COR-L47 (cell line): ENCODE measurements at regions not wholly inside any gene's neighbourhood (a gene's known extent, or its start where the extent isn't known, plus 50 kb on each side); places are given as distances from the start of the nearest gene placed in this dataset.
"Not testable (repeated sequence)": the region's sequence is repeated elsewhere in the genome, so short reads cannot be mapped to it uniquely, and the experiment has no call there.

Experiments used
- DNase-seq: peaks from one replicate; lab custom pipeline; 2025; lab: John Stamatoyannopoulos, UW

DNA sequence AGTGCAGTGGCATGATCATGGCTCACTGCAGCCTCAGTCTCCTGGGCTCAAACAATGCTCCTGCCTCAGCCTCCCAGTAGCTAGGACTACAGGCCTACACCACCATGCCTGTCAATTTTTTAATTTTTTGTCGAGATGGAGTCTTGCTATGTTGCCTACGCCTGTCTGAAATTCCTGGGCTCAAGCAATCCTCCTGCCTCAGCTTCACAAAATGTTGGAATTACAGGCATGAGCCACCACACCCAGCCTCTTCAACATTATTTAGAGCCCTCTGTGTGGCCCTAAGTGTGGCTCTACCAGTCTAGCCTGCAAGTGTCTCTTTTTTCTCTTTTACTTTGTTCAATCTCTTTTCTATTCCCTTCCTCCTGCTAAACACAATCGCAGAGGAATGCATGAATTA, 154.4 kb upstream of the EPB41L4A start:
- DNase-seq, result no peak

DNA sequence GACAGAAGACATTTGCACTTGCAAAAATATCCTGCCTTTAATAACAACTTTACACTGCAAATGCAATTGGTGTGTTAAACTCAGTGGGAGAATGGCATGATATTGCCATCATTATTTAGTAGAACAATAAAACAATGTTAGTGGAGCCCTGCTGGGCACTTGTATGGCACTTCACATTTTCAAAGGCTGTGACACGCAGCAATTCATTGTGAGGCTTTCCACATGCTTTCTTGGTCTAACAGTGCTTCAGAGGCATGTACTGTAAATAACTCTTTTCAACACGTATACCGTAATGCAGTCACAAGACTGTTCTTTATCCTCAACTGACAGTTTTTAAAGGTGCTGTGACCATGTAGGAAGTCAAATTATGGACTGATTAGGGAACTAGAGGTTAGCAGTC, 155.5 kb upstream of the EPB41L4A start:
- DNase-seq, result peak; percentile 45

DNA sequence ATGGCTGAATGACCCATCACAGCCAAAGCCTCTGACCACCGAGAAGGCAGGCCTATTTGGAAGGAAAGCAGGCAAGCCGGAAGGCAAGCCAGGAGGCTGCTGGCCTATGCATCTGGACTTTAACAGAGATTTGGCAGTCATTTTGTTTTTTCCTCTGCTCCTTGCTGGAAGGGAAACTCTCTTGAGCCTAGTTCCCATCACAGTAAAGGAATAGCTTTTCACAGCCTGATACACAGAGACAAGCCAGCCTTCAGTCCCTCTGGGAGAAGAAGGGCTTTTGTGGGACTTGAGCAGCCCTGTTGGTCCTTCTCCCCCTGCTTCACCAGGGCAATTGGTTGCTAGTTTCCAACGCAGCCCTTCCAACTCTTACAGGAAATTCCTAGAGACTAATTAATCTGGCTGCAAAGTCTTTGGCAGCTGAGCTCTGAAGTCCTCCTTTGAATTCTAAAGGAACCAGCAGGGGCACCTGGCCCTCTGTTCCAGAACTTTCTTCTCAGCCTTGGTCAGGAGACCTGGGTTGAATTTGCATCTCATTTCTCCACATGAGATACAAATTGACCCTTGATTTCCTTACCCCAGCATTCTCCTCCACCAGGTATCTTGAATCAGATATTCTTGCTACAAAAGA, 157.3 kb upstream of the EPB41L4A start:
- no peak for DNase-seq

DNA sequence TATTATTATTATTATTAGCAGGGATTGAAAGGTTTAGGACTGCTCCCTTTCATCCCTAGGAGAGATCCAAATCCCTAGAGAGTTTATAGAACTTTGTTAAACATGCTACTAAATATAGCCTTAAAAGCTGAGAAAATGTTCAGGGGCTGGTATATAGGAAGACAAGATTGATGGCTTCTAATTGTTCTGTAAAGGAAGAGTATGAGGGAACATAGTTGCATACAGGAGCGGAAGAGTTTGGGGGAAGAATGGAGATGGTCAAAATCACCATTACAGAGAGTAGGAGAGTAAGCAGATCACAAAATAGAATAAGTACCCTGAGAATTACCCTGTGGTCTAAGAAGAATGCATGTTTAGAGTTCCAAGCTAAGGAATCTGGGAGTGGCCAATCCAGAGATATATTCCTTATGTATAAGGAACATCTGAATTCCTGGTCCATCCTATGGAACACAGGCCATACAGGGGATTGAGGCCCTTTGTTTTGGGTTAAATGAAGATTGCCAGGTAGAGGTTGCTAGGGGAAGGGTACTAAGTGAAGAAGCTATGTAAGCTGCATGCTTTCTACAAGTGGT, 158.0 kb upstream of the APC start:
- no peak for DNase-seq

DNA sequence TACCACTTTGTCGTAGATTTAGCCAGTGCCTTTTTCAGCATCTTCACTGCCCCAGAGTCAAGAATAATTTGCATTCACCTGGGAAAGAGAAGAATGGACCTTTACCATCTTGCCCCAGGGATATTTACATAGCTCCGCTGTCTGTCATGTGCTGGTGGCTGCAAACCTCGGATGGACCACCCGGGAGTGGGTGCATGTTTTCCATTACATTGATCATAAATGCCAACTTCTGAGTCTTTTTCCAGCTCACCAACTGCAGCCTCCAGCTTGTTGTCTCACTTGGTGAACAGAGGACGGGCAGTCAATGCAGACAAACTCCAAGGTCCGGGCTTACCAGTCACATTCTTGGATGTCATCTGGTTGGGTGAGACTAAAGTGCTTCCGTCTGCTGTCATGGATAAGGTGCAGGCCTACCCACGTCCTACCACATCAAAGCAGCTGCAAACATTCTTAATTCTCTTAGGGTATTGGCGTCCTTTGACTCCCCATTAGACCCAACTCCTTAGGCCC, 155.8 kb upstream of the APC start:
- no peak for DNase-seq

DNA sequence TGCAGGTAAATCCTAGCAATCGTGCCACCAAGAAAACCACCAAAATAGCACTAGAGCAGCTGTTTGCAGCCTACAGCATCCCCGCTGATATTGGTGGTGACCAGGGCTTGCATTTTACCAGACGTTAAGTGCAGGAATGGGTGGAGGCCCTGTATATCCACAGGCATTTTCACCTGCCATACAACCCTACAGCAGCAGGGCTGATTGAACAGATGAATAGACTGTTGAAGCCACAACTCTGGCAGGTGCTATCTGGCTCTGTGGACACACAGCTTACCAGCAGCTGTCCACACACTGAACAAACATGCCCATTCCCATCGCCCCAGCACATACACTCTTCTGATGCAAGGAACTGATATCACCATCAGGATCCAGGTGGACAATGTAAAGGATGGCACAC, 154.5 kb upstream of the APC start:
- DNase-seq, result peak; percentile 32

DNA sequence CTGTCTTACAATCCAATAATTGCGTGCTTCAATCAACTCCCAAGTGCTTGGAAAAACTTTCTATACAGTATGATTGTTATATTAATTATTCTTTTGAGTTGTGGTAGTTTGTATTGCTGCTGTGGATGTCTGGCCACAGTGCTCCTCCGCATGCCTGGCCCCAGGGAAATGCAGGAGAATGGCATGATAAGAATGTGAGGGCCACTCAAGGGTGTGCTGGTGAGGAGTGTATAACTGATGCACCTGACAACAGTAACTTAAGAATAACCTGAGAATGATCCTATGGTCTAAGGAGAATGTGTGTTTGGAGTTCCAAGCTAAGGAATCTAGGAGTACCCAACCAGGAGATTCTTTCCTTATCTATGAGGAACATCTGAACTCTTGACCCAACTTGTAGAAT, 152.9 kb upstream of the APC start:
- no peak for DNase-seq

DNA sequence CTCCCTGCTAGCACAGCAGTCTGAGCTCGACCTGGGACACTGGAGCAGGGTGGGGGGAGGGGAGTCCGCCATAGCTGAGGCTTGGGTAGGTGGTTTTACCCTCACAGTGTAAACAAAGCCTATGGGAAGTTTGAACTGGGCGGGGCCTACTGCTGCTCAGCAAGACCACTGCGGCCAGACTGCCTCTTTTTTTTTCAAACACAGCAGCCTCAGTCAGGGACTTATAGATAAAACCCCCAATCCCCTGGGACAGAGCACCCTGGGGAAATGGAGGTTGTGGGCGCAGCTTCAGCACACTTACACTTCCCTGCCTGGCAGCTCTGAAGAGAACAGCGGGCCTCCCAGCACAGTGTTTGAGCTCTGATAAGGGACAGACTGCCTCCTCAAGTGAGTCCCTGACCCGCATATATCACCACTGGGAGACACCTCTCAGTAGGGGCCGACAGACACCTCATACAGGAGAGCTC, 151.1 kb upstream of the APC start:
- no peak for DNase-seq

DNA sequence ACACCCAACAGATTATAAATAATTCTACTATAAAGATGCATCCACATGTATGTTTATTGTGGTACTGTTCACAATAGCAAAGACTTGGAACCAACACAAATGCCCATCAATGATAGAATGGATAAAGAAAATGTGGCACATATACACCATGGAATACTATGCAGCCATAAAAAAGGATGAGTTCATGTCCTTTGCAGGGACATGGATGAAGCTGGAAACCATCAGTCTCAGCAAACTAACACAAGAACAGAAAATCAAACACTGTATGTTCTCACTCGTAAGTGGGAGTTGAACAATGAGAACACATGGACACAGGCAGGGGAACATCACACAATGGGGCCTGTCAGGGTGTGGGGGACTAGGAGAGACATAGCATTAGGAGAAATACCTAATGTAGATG, 146.8 kb upstream of the APC start:
- DNase-seq, result not testable (repeated sequence)

DNA sequence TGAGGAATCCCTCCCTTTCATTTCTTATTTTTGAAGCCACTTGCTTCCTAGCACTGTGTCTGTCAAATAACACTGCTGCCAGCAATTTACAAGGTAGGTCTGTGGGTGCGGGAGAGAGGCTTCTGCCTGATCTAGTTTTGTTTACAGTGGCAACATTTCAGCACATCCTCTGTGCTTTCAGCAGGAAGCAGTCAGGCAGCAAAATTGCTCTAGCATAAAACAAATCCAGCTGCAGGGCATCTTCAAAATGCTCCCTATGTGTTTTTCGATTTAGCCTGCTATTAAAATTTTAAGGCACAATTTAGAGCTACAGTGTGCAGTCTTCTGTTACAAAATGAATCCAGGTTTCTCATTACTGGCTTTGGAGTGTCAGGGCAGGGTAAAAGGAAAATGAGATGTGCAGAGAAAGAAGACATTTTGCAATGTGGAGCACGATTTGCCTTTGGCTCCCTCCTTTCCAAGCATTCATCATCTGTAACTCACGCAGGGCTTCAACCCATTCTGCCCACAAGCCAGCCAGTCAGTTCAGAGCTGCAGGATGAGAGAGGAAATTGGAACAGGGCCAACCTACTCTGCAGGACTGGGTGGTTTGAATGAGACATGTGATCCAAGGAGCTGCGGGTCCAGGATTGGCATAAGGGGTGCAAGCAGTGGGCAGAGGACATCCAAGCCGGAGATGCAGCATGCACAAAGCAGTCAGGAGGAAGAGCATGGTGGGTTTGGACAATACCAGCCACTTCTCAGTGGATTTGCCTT, 143.4 kb upstream of the APC start:
- peak; percentile 67 for DNase-seq

DNA sequence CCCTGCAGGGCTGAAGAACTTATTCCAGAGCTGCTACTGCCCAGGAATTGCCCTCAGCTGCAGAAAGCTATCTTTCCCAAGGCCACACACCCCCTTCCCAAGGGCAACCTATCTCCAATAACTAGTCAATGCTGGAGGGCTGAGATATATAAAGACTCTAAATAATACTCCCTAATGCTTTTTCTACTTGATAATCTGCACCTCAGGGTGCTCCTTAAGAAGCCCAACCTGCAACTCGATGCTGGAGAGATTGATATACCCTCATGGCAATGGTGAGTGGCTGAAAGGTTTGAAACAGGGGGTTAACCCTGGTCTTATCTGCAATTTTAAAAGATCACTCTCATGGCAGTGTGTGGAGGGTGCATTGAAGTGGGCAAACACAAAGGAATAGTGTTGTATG, 142.7 kb upstream of the APC start:
- DNase-seq, result no peak

DNA sequence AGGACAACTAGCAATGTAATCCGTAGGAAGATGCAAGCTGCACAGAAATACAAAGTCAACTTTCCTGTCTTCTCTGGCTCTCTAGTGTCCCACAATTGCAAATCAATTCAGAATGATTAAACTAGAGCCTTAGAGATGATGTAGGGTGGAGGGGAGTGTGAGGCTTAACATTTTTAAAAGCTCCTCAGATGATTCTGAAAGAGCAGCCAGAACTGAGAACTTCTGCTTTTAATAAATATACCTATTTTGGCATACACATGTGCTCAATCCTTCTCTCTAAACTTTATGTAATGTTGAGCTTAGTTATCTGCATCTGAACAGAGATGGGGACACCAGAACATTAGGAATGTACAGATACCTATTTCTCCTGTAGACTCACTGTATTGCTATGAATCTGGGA, 139.9 kb upstream of the APC start:
- no peak for DNase-seq

DNA sequence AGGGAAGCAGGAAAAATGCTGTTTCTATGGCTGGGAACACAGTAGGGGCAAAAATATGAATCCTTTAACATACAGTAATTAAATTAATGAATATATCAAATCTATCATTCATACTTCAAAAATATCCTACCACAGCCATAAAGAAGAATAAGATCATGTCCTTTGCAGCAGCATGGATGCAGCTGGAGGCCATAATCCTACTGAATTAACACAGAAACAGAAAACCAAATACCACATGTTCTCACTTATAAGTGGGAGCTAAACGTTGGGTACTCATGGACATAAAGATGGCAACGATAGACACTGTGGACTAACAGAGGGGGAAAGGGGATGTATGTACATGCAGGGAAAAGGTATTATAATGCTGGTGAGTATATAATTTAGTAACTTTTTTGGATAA, 137.2 kb upstream of the APC start:
- not testable (repeated sequence) for DNase-seq

DNA sequence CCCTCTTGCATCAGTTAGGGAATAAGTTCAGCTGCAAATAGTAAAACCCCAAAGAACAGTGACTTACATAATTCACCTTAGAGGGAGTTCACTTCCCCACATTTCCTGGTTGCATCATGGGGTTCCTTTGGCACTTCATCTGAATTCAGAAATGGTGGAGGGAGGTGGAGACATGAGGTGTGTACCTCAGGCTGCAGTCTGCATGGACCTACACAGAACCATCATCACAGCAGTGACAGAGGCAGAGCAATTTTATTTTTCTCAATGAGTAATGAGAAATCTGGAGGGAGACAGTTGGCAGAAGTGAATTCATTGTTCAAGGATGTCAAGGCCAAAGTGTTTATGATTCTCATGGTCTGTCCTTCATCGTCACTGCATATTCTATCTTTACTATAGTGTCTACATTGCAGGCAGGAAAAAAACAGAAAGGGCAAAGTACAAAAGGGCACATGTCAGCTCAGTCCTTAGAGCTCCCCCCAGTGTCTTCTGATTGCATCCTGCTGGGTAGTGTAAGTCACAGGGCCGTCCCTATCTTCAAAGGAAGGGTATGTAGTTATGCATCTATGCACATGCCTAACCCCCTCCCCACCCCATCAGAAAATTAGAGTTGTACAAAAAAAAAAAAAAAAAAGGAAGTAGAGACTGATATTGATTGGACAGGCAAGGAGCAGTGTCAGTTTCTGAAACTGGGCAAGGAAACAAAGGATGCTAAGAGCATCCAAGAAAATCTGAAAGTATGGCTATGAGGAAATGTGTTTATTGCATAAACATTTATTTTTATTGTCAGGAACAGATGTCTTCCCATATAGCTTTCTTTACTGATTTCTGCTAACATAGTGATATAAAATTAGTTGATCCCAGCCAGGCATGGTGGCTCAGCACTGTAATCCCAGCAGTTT, 132.7 kb upstream of the APC start:
- DNase-seq, result no peak

DNA sequence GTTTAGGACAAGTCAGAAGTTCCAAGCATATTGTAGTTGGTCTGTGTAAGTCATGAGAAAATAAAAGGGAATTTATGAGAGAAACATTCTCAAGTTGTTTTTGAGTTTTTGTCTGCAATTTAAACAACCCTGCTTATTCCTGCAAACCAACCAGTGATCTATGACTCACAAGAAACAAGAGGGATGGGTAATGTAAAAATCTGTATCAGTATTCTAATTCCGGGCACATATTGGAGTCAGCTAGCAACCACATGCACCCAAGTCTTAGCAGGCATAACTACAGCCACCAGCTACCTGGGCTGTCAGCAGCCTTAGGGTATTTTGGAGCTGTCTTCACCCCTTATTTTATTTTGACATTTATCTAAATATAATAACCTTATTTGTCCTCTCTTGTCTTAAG, 128.7 kb upstream of the APC start:
- DNase-seq, result no peak

DNA sequence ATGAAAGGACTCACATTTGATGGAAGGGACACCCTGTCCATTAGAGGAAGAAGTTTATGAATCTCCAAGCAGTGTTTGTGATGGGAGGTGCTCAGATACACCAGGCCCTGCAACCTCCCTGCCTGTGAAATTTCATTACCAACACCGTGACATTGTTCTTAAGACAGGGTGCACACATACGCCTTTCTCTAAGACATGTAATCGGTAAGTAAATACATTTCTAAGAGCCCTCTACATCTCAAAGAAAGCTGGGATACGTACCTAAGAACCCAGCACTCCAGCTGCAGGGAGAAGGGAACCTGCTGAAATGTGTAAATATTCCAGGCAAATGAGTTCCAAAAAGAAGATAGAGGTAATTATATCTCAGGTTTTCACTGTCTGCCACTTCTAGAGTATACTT, 125.0 kb upstream of the APC start:
- no peak for DNase-seq

DNA sequence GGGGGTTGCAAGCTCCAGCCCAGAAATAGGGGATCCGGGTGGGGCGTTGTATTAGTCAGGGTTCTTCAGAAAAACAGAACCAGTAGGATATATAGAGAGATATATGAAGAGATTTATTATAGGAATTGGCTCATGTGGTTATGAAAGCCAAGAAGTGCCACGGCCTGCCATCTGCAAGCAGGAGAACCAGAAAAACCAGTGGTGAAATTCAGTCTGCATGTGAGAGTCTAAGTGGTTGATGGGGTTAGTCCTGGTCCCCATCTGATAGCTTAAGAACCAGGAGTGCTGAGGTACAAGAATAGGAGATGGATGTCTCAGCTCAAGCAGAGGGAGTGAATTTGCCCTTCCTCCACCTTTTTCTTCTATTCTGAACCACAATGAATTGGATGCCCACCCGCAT, 123.4 kb upstream of the APC start:
- no peak for DNase-seq

DNA sequence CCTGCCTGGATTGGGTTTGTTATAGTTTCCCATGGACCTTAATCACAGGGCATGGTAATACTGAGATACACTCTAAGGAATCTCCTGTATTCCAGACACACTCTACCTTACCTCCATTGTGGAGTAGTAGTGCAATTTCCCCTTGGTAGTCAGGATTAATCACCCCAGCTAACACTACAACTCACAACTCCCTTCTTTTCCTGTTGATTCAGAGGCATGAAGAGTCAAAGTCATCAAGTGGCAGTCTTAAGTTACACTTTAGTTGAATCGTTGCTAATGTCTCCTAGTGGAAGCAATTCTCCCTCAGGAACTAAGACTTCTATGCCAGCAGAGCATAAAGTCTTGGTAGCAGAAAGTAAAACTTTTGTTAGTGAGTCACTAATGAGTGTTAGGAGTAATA, 122.7 kb upstream of the APC start:
- DNase-seq, result no peak

DNA sequence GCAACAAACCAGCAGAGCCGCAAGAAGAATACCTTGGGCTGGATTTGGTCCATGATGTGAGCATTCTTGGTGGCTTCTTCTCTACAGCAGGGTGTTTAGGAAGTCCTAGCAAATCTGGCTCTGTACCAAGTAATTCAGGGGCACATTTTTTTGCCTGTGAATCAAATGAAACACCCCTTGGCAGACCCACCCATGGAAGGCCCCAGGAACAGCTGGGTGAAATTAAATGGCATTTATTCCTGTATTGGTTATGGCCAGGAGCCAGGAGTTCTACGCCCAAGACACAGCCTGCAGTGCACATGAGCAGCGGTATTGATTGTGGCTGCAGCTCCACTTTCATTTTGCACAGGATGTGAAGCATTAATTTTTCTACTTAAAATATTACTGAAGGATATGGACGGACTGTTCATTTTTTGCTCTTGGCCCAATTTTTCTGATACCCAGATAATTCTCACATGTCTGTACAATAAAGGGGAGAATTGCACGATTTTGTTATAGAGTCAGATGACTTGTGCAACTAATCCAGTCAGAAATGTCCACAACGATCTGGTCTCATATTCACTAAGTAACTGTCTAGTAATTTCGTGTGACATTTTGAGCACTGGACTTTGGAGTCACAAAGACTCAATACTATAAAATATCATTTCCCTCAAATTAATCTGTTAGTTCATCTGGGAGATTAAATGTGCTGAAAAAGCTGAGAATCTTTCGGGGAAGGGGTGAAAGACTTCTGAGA, 120.7 kb upstream of the APC start:
- peak; percentile 85 for DNase-seq

DNA sequence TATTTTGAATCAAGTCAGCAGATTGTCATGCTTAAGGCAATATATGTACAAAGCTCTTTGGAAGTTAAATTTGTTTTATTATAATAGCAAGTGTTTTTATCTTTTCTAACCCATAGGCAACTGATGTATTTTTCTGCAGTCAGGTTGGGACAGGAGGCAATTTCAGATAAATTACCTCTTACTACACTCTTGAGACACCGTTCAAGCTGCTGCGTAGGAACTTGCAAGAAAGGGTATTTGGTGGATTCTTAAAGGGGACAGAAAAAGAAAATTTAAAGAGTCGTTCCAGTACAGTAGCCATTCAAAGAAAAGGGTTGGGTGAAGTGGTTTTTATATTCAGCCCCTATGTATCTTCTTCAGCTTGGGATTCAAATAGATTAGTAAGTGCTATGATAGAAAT, 112.4 kb upstream of the APC start:
- DNase-seq, result no peak

DNA sequence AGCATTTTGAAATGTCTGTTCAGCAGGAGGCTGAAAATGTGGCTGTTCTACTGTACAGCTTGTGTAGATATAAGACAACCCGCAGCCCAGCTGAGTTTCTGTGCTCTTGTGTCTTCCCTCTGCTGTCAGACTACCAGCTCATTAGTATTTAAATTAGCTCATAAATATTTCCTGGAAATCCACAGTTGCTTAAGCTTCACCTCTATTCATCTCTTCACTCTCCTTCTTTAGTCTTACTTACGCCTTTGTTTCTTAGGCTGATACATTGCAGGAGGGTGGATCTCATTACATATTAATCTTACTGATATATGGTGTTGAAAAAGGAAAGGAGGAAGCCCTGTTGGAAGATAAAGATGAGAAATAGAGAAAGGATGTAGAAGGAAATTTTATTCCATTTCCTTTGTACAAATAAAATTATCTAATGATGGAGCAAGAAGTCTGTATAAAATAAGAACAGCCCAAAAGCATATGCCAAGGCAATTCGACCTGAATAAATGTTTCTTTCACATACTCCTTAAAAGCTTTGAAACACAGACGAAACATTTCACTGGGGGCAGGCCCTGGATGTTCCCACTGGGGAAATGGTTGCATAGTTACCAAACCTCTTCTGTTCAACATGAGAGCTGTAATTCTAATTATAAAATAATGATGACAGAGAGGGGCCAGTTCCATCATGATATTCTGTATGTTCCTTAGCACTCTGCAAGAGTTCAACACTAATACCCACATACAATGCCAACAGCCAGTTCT, 111.8 kb upstream of the APC start:
- DNase-seq, result no peak
